Ovary (tissue), 3 donors: ENCODE measurements at regions not wholly inside any gene's neighbourhood (a gene's known extent, or its start where the extent isn't known, plus 50 kb on each side); places are given as distances from the start of the nearest gene placed in this dataset.

Experiments
- CTCF ChIP-seq, 3 donors: fragments of 450-650 bp in 2 of 3; fragments of 200-600 bp in 1 of 3; IDR thresholded peaks; one replicate each; pipeline versions ENCODE4 v1.5.1 to v1.8.0; 2016 to 2022; ENCODE audit warnings: antibody characterized with exemption in 3 of 3, mild to moderate bottlenecking in 1 of 3
- POLR2A ChIP-seq: fragments of 450-650 bp; IDR thresholded peaks from one replicate; pipeline ENCODE4 v1.6.1; 2017; ENCODE audit warnings: antibody characterized with exemption, mild to moderate bottlenecking, moderate library complexity
- donor health status: DM: no; HTN: no; CAD: no.

- no peak for TF ChIP-seq CTCF (IDR thresholded peaks at IDR 0.05)
- TF ChIP-seq POLR2A = no peak
Observed at GRCh38 chr20:58006346-58007316, 221.8 kb downstream of the ANKRD60 start.
